Activated naive CD4-positive, alpha-beta T cell treated with anti-CD3 and anti-CD28 coated beads, Interleukin-2, amount 10 ng/mL, durations not matched to agents 7 days and 5 days (primary cell): ENCODE measurements at regions not wholly inside any gene's neighbourhood (a gene's known extent, or its start where the extent isn't known, plus 50 kb on each side); places are given as distances from the start of the nearest gene placed in this dataset.
"Not testable (repeated sequence)": the region's sequence is repeated elsewhere in the genome, so short reads cannot be mapped to it uniquely, and the experiment has no call there.

Experiments used
- CTCF ChIA-PET: fragments of 350-600 bp; sonication (Branson Sonifier 250); formaldehyde crosslinking; loops from one replicate; lab custom pipeline; 2021; ENCODE audit warnings: antibody characterized with exemption; lab: Charles Lee
- DNase-seq: peaks from one replicate; pipeline ENCODE4 v3.0.0-alpha.2; 2020
- H3K27ac Mint-ChIP-seq: one replicate; pipeline ENCODE4 v1.8.0; 2021; ENCODE audit warnings: mild to moderate bottlenecking, moderate library complexity, mixed read lengths
- H3K27me3 Mint-ChIP-seq: one replicate; pipeline ENCODE4 v1.8.0; 2021; ENCODE audit warnings: mild to moderate bottlenecking, mixed read lengths
- H3K36me3 Mint-ChIP-seq: one replicate; pipeline ENCODE4 v1.8.0; 2021; ENCODE audit warnings: mixed read lengths
- H3K4me1 Mint-ChIP-seq: one replicate; pipeline ENCODE4 v1.8.0; 2021; ENCODE audit warnings: mixed read lengths
- H3K4me3 Mint-ChIP-seq: one replicate; pipeline ENCODE4 v1.8.0; 2021; ENCODE audit warnings: mild to moderate bottlenecking, moderate library complexity, mixed read lengths
- H3K9me3 Mint-ChIP-seq: one replicate; pipeline ENCODE4 v1.8.0; 2021; ENCODE audit warnings: mixed read lengths

DNA sequence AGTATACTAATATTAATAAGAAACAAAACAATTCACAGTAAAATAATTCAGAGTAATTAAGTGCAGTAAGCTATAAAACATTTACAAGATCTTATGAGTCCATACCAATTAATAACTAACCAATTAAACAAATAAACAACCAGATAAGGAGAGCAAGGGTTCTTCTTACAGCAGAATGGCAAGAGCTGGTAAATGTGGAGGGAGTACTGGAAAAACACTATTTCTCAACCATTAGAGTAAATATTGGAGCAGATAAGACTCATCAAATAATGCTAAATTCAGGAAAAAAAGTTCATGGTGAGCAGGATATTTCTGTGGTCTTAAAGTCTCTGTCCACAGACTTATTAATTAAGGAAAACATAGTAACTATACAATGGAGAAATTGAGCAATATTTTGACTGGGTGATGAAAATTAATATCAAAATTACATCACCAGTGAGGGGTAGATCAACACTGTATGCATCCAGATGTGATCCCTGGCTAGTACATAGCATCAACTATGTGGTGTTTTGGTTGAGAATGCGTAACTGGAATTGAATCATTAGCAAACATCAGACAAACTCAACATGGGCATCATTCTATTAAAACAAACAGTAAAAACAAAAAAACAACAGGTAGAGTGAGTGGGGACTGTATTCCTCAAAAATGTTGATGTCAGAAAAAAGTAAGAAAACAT, 1376.7 kb downstream of the PCDH19 start:
- no peaks in the 10 kb centered on the region for H3K36me3 Mint-ChIP-seq
- no peaks in the 10 kb centered on the region for H3K4me1 Mint-ChIP-seq
- H3K27me3 Mint-ChIP-seq = no peaks in the 10 kb centered on the region
- CTCF ChIA-PET = no interaction called here
- no peaks in the 10 kb centered on the region for H3K9me3 Mint-ChIP-seq
- DNase-seq = no peak
- no peak overlapping the region for H3K27ac Mint-ChIP-seq
- no peak overlapping the region for H3K4me3 Mint-ChIP-seq

DNA sequence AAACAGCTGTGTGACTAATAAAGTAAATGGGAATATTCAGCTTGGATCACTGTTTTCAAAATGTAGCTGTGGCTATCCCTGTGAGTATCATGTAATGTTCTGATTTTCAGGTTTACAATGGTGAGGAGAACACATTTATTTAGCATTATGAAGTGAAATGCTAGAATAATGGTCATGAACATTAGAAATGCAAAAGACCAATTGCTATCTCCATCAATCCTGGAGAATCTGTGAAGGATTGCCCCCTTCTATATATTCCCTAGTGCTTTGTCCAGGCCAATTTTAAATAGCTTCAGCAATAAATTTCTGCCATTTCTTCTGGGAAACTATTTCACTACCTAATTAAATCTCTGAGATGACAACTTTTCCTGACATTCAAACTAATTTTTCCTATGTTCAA, 1399.1 kb downstream of the PCDH19 start:
- H3K9me3 Mint-ChIP-seq = no peaks in the 10 kb centered on the region
- no peak for DNase-seq
- no peak overlapping the region for H3K27ac Mint-ChIP-seq
- no peaks in the 10 kb centered on the region for H3K27me3 Mint-ChIP-seq
- no peaks in the 10 kb centered on the region for H3K4me1 Mint-ChIP-seq
- CTCF ChIA-PET = no interaction called here
- no peak overlapping the region for H3K4me3 Mint-ChIP-seq
- no peaks in the 10 kb centered on the region for H3K36me3 Mint-ChIP-seq

DNA sequence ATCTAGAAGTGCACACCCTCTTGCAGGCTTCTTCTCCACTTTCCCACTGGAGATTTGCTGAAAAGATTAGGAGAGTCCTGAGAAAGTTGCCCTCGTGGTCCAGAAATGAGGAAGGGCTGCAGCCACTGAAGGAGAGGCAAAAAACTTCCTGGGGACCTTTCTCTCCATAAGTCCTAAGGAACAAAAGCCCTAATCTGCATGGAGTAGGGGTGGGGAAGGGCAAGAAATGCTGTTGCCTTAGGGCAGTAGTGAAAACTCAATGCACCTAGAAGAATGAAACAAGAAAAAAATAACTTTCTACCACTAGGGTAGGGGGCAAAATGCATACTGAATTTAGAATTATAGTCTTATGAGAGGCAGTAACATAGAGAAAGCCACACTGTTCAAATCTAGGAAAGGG, 1408.8 kb downstream of the PCDH19 start:
- H3K4me1 Mint-ChIP-seq = no peaks in the 10 kb centered on the region
- peaks cover 8% of the 10 kb centered on the region for H3K9me3 Mint-ChIP-seq
- no peak overlapping the region for H3K27ac Mint-ChIP-seq
- CTCF ChIA-PET = no interaction called here
- DNase-seq = no peak
- no peaks in the 10 kb centered on the region for H3K36me3 Mint-ChIP-seq
- H3K27me3 Mint-ChIP-seq = no peaks in the 10 kb centered on the region
- H3K4me3 Mint-ChIP-seq = no peak overlapping the region

DNA sequence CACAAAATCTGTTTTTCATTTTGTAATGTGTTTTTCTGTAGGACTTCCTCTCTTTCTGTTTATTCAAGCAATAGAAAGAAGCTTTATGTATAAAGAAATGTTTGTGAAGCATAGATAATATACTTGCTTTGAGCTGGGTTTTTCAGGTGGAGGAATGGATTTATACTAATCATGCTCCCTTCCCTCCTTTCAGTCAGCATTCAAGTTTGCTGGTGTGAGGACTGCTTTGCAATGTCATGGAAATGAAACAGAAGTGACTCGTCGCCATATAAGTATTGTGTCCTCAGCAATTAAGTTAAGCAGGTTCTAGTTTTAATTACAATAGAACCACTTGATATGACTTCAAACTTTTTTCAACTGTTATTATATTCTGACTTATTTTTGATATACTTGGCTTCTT, 1447.1 kb downstream of the PCDH19 start:
- no peak overlapping the region for H3K4me3 Mint-ChIP-seq
- no peaks in the 10 kb centered on the region for H3K4me1 Mint-ChIP-seq
- no peak overlapping the region for H3K27ac Mint-ChIP-seq
- CTCF ChIA-PET = no interaction called here
- DNase-seq = no peak
- H3K27me3 Mint-ChIP-seq = no peaks in the 10 kb centered on the region
- H3K9me3 Mint-ChIP-seq = no peaks in the 10 kb centered on the region
- no peaks in the 10 kb centered on the region for H3K36me3 Mint-ChIP-seq

DNA sequence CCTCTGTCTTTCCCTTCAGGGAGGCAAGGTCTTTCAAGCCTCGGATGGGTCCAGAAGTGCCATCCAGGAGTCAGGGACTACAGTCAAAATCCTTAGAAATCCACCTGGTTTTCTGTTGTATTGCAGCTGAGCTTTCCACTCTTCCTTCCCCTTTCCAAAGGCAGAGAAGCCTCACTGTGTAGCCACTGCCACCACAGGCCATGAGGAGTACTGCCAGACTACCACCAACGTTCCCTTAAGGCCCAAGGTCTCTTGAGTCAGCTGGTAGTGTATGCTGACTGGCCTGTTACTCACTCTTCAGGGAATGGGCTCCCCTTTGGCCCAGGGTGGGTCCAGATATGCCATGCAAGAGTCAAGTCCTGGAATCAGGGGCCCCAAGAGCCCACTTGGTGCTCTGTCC, 1454.1 kb downstream of the PCDH19 start:
- Mint-ChIP-seq H3K9me3 (no peaks in the 10 kb centered on the region), H3K4me1 (no peaks in the 10 kb centered on the region), H3K36me3 (no peaks in the 10 kb centered on the region)

DNA sequence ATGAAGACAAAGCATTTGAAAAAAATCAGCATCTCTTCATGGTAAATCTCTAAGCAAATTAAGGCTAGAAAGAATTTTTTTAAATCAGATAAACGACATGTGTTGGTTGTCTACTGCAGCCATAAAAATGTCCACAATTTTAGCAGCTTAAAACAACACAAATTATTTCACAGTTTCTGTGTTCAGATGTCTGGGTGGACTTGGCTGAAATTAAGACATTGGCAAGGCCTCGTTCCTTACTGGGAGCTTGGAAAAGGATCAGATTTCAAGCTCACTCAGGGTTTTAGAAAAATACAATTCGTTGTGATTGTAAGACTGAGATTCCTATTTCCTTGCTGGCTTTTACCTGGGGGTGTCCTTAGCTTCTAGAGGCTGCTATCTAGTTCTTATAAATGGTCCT, 1470.6 kb downstream of the PCDH19 start:
- peaks cover 4% of the 10 kb centered on the region for H3K9me3 Mint-ChIP-seq
- no peak overlapping the region for H3K4me3 Mint-ChIP-seq
- no peak for DNase-seq
- H3K27ac Mint-ChIP-seq = no peak overlapping the region
- CTCF ChIA-PET = no interaction called here
- H3K36me3 Mint-ChIP-seq = no peaks in the 10 kb centered on the region
- no peaks in the 10 kb centered on the region for H3K27me3 Mint-ChIP-seq
- H3K4me1 Mint-ChIP-seq = no peaks in the 10 kb centered on the region

More for the DNA sequence above, 1454.1 kb downstream of the PCDH19 start:
- CTCF ChIA-PET = no interaction called here
- H3K27me3 Mint-ChIP-seq = no peaks in the 10 kb centered on the region
- H3K27ac Mint-ChIP-seq = no peak overlapping the region
- no peak for DNase-seq
- no peak overlapping the region for H3K4me3 Mint-ChIP-seq

DNA sequence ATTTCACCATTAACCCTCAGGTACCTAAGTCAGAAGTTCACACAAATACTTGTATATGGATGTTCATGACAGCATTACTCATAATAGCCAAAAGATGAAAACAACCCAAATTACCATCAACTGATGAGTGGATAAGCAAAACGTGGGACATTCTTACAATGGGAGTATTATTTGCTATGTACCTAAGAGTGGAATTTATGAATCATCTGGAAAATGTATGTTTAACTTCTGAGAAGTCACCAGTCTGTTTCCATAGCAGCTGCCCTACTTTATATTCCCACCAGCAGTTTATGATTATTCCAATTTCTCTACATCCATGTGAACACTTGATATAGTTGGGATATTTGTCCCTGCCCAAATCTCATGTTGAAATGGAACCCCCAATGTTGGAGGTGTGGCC, 1478.9 kb downstream of the PCDH19 start:
- Mint-ChIP-seq H3K4me1 (no peaks in the 10 kb centered on the region), H3K9me3 (peaks cover 3% of the 10 kb centered on the region), H3K27me3 (no peaks in the 10 kb centered on the region), H3K27ac (no peak overlapping the region), H3K36me3 (no peaks in the 10 kb centered on the region), H3K4me3 (no peak overlapping the region)
- CTCF ChIA-PET = no interaction called here
- no peak for DNase-seq

DNA sequence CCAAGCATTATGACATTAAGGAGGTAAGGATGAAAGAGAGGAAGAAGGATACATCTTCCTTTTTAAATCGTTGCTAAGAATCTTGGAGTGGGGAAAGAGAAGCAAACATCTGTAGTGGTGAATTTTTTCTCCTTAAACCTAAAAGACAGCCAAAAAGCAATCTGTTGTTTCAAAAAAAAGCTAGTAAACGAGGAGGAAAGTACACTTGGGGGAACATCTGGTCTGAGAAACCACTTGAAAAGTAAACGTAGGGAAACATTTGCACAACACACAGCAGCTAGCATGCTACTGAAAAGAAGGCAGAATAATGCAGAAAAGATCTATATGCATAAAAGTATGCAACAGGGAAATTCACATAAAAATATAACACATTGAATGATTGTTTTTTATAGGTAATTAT, 1485.6 kb downstream of the PCDH19 start:
- CTCF ChIA-PET = no interaction called here
- Mint-ChIP-seq H3K4me3 (no peak overlapping the region), H3K27ac (no peak overlapping the region), H3K4me1 (no peaks in the 10 kb centered on the region), H3K36me3 (no peaks in the 10 kb centered on the region), H3K27me3 (no peaks in the 10 kb centered on the region), H3K9me3 (peaks cover 1% of the 10 kb centered on the region)
- no peak for DNase-seq

DNA sequence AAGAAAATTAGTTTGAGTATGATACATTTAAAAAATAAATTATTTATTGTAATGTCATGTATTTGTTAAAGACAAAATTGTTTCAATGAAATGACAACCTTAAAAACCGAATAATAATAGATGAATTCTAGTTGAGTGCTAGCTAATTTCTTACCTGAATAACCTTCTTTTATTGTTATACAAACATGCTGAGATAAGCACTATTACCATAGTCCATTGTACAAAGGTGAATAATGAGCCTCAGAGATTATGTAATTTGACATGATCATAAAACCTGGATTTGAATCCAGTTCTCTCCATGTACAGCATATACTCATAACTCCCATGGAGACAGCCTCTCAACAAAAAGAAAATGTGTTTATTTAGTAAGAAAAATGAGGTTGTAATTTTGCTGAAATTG, 1512.9 kb downstream of the PCDH19 start:
- no peaks in the 10 kb centered on the region for H3K4me1 Mint-ChIP-seq
- H3K9me3 Mint-ChIP-seq = no peaks in the 10 kb centered on the region
- no peak overlapping the region for H3K27ac Mint-ChIP-seq
- no peak for DNase-seq
- no peaks in the 10 kb centered on the region for H3K27me3 Mint-ChIP-seq
- no peak overlapping the region for H3K4me3 Mint-ChIP-seq
- CTCF ChIA-PET = no interaction called here
- no peaks in the 10 kb centered on the region for H3K36me3 Mint-ChIP-seq

DNA sequence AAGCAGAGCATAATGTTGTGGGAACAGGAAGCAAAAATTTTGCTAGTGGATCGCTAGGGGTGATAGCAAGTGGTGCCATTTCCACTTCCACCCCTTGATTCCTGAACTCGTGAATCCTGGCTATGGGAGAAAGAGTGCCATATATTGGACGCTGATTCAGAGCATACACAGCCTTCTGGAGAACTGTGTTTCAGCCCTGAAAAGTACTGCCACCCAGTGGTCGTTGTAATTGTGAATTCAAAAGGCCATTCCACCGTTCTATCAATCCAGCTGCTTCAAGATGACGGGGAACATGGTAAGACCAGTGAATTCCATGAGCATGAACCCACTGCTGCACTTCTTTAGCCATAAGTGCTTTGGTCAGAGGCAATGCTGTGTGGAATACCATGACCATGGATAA, 1559.4 kb downstream of the PCDH19 start:
- H3K4me1 Mint-ChIP-seq, H3K9me3 Mint-ChIP-seq, H3K27me3 Mint-ChIP-seq, CTCF ChIA-PET, H3K4me3 Mint-ChIP-seq, H3K36me3 Mint-ChIP-seq, H3K27ac Mint-ChIP-seq, DNase-seq: not testable (repeated sequence)
